H1 (cell line): ENCODE measurements at regions not wholly inside any gene's neighbourhood (a gene's known extent, or its start where the extent isn't known, plus 50 kb on each side); places are given as distances from the start of the nearest gene placed in this dataset.

Source experiments
- CTCF ChIA-PET: fragments of 300-600 bp; sonication (Branson Sonifier 250); formaldehyde crosslinking; loops from one replicate; lab custom pipeline; 2021; ENCODE audit not compliant: partially characterized antibody; lab: Charles Lee
- POLR2A ChIA-PET: fragments of 300-600 bp; sonication (Branson Sonifier 250); formaldehyde crosslinking; loops from one replicate; lab custom pipeline; 2021; ENCODE audit warnings: inconsistent platforms; ENCODE audit not compliant: partially characterized antibody; lab: Charles Lee
- DNase-seq, 2 experiments: peaks; one replicate each; pipeline versions ENCODE4 v3.0.0 to v3.0.0-alpha.2; 2010 to 2022; ENCODE audit warnings: low spot score in 2 of 2, low read depth in 1 of 2, mixed read lengths in 1 of 2
- FAIRE-seq: peaks from 2 replicates; lab custom pipeline; 2011; peaks lifted over from hg19 to GRCh38; lab: Jason Lieb, UNC
- H2AFZ ChIP-seq: 2 replicates; pipeline ENCODE4 v1.8.1; 2012; ENCODE audit warnings: low read length, inconsistent platforms
- H2AK5ac ChIP-seq: 2 replicates; pipeline ENCODE4 v1.6.1; 2013; ENCODE audit warnings: low read depth, low read length
- H2BK120ac ChIP-seq: replicated peaks from 2 replicates; pipeline ENCODE3; 2013; ENCODE audit warnings: low read depth, low read length, inconsistent platforms
- H2BK12ac ChIP-seq: 2 replicates; pipeline ENCODE4 v1.6.1; 2013; ENCODE audit warnings: low read depth, low read length
- H2BK15ac ChIP-seq: 2 replicates; pipeline ENCODE4 v1.6.1; 2013; ENCODE audit warnings: low read length
- H2BK20ac ChIP-seq: 2 replicates; pipeline ENCODE4 v1.6.1; 2013; ENCODE audit warnings: low read length
- H2BK5ac ChIP-seq: 2 replicates; pipeline ENCODE4 v1.6.1; 2013; ENCODE audit warnings: low read depth, low read length
- H3K14ac ChIP-seq: 2 replicates; pipeline ENCODE4 v1.6.1; 2013; ENCODE audit warnings: inconsistent platforms; ENCODE audit not compliant: insufficient read length
- H3K18ac ChIP-seq: 2 replicates; pipeline ENCODE4 v1.6.1; 2013; ENCODE audit warnings: low read length; ENCODE audit errors: extremely low read depth
- H3K23ac ChIP-seq: 2 replicates; pipeline ENCODE4 v1.6.1; 2013; ENCODE audit warnings: inconsistent platforms; ENCODE audit not compliant: insufficient read length
- H3K23me2 ChIP-seq: 2 replicates; pipeline ENCODE4 v1.6.1; 2013; ENCODE audit warnings: low read depth, low read length
- H3K27ac ChIP-seq: 2 replicates; pipeline ENCODE4 v1.6.1; 2011; ENCODE audit warnings: low read depth, low read length, inconsistent platforms
- H3K27me3 ChIP-seq, 4 experiments: replicated peaks in 1 of 4; 1 replicate in 1 of 4; 2 replicates in 3 of 4; pipeline versions ENCODE4 v1.6.1 to v1.8.1; 2011 to 2013; ENCODE audit warnings: low read length in 3 of 4, mild to moderate bottlenecking in 3 of 4, inconsistent platforms in 2 of 4, mixed read lengths in 2 of 4, moderate library complexity in 1 of 4; ENCODE audit not compliant: control insufficient read depth in 3 of 4, insufficient read depth in 3 of 4; ENCODE audit errors: extremely low read depth in 1 of 4
- H3K36me3 ChIP-seq, 4 experiments: 2 replicates each; pipeline versions ENCODE4 v1.6.1 to v1.8.1; 2011 to 2013; ENCODE audit warnings: mild to moderate bottlenecking in 4 of 4, low read length in 3 of 4, moderate library complexity in 2 of 4, control low read depth in 1 of 4, inconsistent platforms in 1 of 4; ENCODE audit not compliant: insufficient read depth in 4 of 4, control insufficient read depth in 2 of 4
- H3K4ac ChIP-seq: replicated peaks from 2 replicates; pipeline ENCODE3; 2013; ENCODE audit warnings: low read length, low read depth, mixed read lengths, inconsistent platforms; ENCODE audit not compliant: insufficient read length
- H3K4me1 ChIP-seq, 4 experiments: replicated peaks in 1 of 4; 1 replicate in 1 of 4; 2 replicates in 3 of 4; pipeline versions ENCODE4 v1.6.1 to v1.8.1; 2011 to 2013; ENCODE audit warnings: low read length in 3 of 4, inconsistent platforms in 2 of 4, mixed read lengths in 1 of 4; ENCODE audit not compliant: insufficient read depth in 4 of 4, control insufficient read depth in 3 of 4
- H3K4me2 ChIP-seq, 2 experiments: 2 replicates each; pipeline versions ENCODE4 v1.6.1 to v1.8.1; 2011 to 2013; ENCODE audit warnings: low read depth in 2 of 2, low read length in 2 of 2, control low read depth in 1 of 2, inconsistent platforms in 1 of 2, mild to moderate bottlenecking in 1 of 2; ENCODE audit not compliant: insufficient read depth in 1 of 2
- H3K4me3 ChIP-seq, 4 experiments: fragments of 200-600, 300-600 bp in 1 of 4; sonication (generic), shearing (Covaris generic), sonication (Bioruptor Twin) in 1 of 4; 2 replicates each; pipeline versions ENCODE4 v1.5.1 to v1.8.1; 2011 to 2016; ENCODE audit warnings: low read length in 4 of 4, low read depth in 3 of 4, control low read depth in 2 of 4, inconsistent platforms in 2 of 4, mild to moderate bottlenecking in 2 of 4, mixed read lengths in 1 of 4, moderate library complexity in 1 of 4; ENCODE audit not compliant: insufficient read depth in 2 of 4; ENCODE audit errors: extremely low read depth in 1 of 4
- H3K56ac ChIP-seq: replicated peaks from 2 replicates; pipeline ENCODE3; 2013; ENCODE audit warnings: low read depth, mild to moderate bottlenecking, mixed read lengths, low read length, inconsistent platforms; ENCODE audit not compliant: insufficient read length
- H3K79me1 ChIP-seq: 2 replicates; pipeline ENCODE4 v1.6.1; 2013; ENCODE audit warnings: low read depth, low read length, control low read depth
- H3K79me2 ChIP-seq, 2 experiments: 2 replicates each; pipeline versions ENCODE4 v1.6.1 to v1.8.1; 2012 to 2013; ENCODE audit warnings: low read length in 2 of 2, mild to moderate bottlenecking in 2 of 2, inconsistent platforms in 1 of 2; ENCODE audit not compliant: insufficient read depth in 2 of 2, control insufficient read depth in 1 of 2
- H3K9ac ChIP-seq, 4 experiments: replicated peaks in 1 of 4; 1 replicate in 1 of 4; 2 replicates in 3 of 4; pipeline versions ENCODE4 v1.6.1 to v1.8.1; 2011 to 2013; ENCODE audit warnings: low read depth in 3 of 4, low read length in 3 of 4, control low read depth in 2 of 4, mild to moderate bottlenecking in 2 of 4, moderate library complexity in 2 of 4, inconsistent platforms in 1 of 4; ENCODE audit errors: extremely low read depth in 1 of 4
- H3K9me3 ChIP-seq, 2 experiments: 2 replicates each; pipeline versions ENCODE4 v1.6.1 to v1.8.1; 2012 to 2013; ENCODE audit warnings: mild to moderate bottlenecking in 2 of 2, moderate library complexity in 2 of 2, control low read depth in 1 of 2, inconsistent platforms in 1 of 2, low read depth in 1 of 2, low read length in 1 of 2, mixed read lengths in 1 of 2; ENCODE audit not compliant: insufficient read depth in 2 of 2
- H4K20me1 ChIP-seq, 2 experiments: replicated peaks in 1 of 2; 2 replicates each; pipeline versions ENCODE3 to v1.8.1; 2011 to 2013; ENCODE audit warnings: inconsistent platforms in 2 of 2, low read length in 2 of 2, mild to moderate bottlenecking in 1 of 2; ENCODE audit not compliant: insufficient read depth in 2 of 2, control insufficient read depth in 1 of 2
- H4K5ac ChIP-seq: 2 replicates; pipeline ENCODE4 v1.6.1; 2013; ENCODE audit warnings: low read length, low read depth, mixed read lengths, inconsistent platforms; ENCODE audit not compliant: insufficient read length
- H4K8ac ChIP-seq: 2 replicates; pipeline ENCODE4 v1.8.0; 2013; ENCODE audit warnings: mild to moderate bottlenecking, moderate library complexity, low read length, inconsistent platforms; ENCODE audit not compliant: insufficient read depth; ENCODE audit errors: extremely low read depth
- H4K91ac ChIP-seq: replicated peaks from 2 replicates; pipeline ENCODE3; 2013; ENCODE audit warnings: low read length, mixed read lengths, inconsistent platforms; ENCODE audit not compliant: insufficient read length
- ASH2L ChIP-seq: fragments of 200-600, 300-600 bp; sonication (generic); IDR thresholded peaks from one replicate; pipeline ENCODE4 v1.7.1; 2017; ENCODE audit warnings: low read length
- ATF3 ChIP-seq: IDR thresholded peaks from 2 replicates; pipeline ENCODE4 v1.6.1; 2011; ENCODE audit warnings: low read depth, mild to moderate bottlenecking, low read length; ENCODE audit not compliant: insufficient read depth
- BRCA1 ChIP-seq: IDR thresholded peaks from 2 replicates; pipeline ENCODE4 v1.6.1; 2012; ENCODE audit warnings: low read depth, low read length, improper control_type of control experiment
- EZH2 ChIP-seq: fragments of 200-600 bp; sonication (generic); IDR thresholded peaks from 2 replicates; pipeline ENCODE4 v1.7.1; 2012; ENCODE audit warnings: low read depth, mild to moderate bottlenecking, moderate library complexity, low read length, inconsistent platforms; ENCODE audit not compliant: severe bottlenecking
- FOSL1 ChIP-seq: IDR thresholded peaks from 2 replicates; pipeline ENCODE4 v1.6.1; 2011; ENCODE audit warnings: mild to moderate bottlenecking, low read depth, low read length, moderate library complexity; ENCODE audit not compliant: insufficient read depth
- GABPA ChIP-seq: IDR thresholded peaks from 2 replicates; pipeline ENCODE4 v1.6.1; 2011; ENCODE audit warnings: mild to moderate bottlenecking, low read length, moderate library complexity, borderline replicate concordance; ENCODE audit not compliant: insufficient read depth
- JUND ChIP-seq: IDR thresholded peaks from 2 replicates; pipeline ENCODE4 v1.6.1; 2011; ENCODE audit warnings: mild to moderate bottlenecking, improper control_type of control experiment, low read length
- KDM5A ChIP-seq: fragments of 200-600 bp; IDR thresholded peaks from 2 replicates; pipeline ENCODE4 v1.7.1; 2012; ENCODE audit warnings: mild to moderate bottlenecking, low read length, inconsistent platforms, mixed read lengths
- MAFK ChIP-seq: IDR thresholded peaks from 2 replicates; pipeline ENCODE4 v1.6.1; 2012; ENCODE audit warnings: low read depth, mild to moderate bottlenecking, improper control_type of control experiment, low read length
- RAD21 ChIP-seq, 2 experiments: IDR thresholded peaks in 1 of 2; conservative IDR thresholded peaks in 1 of 2; 2 replicates each; pipeline ENCODE4 v1.6.1; 2011; ENCODE audit warnings: low read depth in 2 of 2, low read length in 2 of 2, improper control_type of control experiment in 1 of 2, inconsistent platforms in 1 of 2, mild to moderate bottlenecking in 1 of 2, moderate library complexity in 1 of 2
- SAP30 ChIP-seq: fragments of 300-600 bp; sonication (generic); IDR thresholded peaks from 2 replicates; pipeline ENCODE4 v1.7.1; 2012; ENCODE audit warnings: low read length, moderate library complexity, mild to moderate bottlenecking, inconsistent platforms; ENCODE audit not compliant: insufficient read depth, insufficient replicate concordance
- SIX5 ChIP-seq: IDR thresholded peaks from 2 replicates; pipeline ENCODE4 v1.6.1; 2011; ENCODE audit warnings: mild to moderate bottlenecking, low read depth, low read length
- SP2 ChIP-seq: IDR thresholded peaks from 2 replicates; pipeline ENCODE4 v1.6.1; 2012; ENCODE audit warnings: mild to moderate bottlenecking, low read length, inconsistent platforms
- SUZ12 ChIP-seq: fragments of 200-600 bp; sonication (generic); IDR thresholded peaks from 2 replicates; pipeline ENCODE4 v1.6.1; 2012; ENCODE audit warnings: mild to moderate bottlenecking, inconsistent platforms, low read length, moderate library complexity, mixed read lengths
- TBP ChIP-seq: IDR thresholded peaks from 2 replicates; pipeline ENCODE4 v1.6.1; 2011; ENCODE audit warnings: low read depth, low read length, improper control_type of control experiment
- WGBS, 2 experiments: shearing (Covaris generic) in 1 of 2; methylation state at CpG; one replicate each; pipeline versions ENCODE4 v1.1.6 to v1.1.7; 2013 to 2015; ENCODE audit warnings: low lambda C conversion rate in 2 of 2, mixed read lengths in 2 of 2, inconsistent platforms in 1 of 2, low coverage in 1 of 2, missing lambda C conversion rate in 1 of 2; ENCODE audit not compliant: insufficient replicate concordance in 2 of 2, insufficient coverage in 1 of 2, insufficient read length in 1 of 2; ENCODE audit errors: extremely low coverage in 1 of 2, missing lambda C conversion rate in 1 of 2; 5-methylcytosine and 5-hydroxymethylcytosine counted together

- no peak overlapping the region for H2BK20ac ChIP-seq
- no peak overlapping the region for H3K23ac ChIP-seq
- no peak overlapping the region for H2BK15ac ChIP-seq
- no peak overlapping the region for H3K4ac ChIP-seq
- peak overlapping the region; percentile 50; the same call in 1 of the 2 replicates for H2AFZ ChIP-seq
- H2BK120ac ChIP-seq = no peak overlapping the region
- no peak overlapping the region for H2BK5ac ChIP-seq
- H3K4me2 ChIP-seq = no peak overlapping the region
- H3K4me3 ChIP-seq = no peak overlapping the region
- H4K91ac ChIP-seq = no peak overlapping the region
- no peak overlapping the region for H2AK5ac ChIP-seq
- DNase-seq = no peak
- no peak overlapping the region for H2BK12ac ChIP-seq
- no peaks in the 10 kb centered on the region for H3K79me1 ChIP-seq
- H3K23me2 ChIP-seq = no peaks in the 10 kb centered on the region
- no peak for FAIRE-seq
- H3K36me3 ChIP-seq = no peaks in the 10 kb centered on the region
- no peaks in the 10 kb centered on the region for H3K27me3 ChIP-seq
- H4K5ac ChIP-seq = no peak overlapping the region
- H3K4me1 ChIP-seq = no peaks in the 10 kb centered on the region
- no peak overlapping the region for H3K9ac ChIP-seq
- H4K8ac ChIP-seq = no peak overlapping the region
- WGBS, 2 experiments = 92% methylated on average over 11 of the region's 11 CpGs; no CpG with 5 or more reads in 1 of the 2 experiments
- ChIA-PET CTCF (interaction anchor here (0.6 to 1.6 kb wide), 2 partner anchors 27 to 533 kb away, joined by 3 to 4 read pairs; no protein-coding TSS in a partner anchor), POLR2A (no interaction called here)
- no peak overlapping the region for H3K18ac ChIP-seq
- H3K9me3 ChIP-seq = no peaks in the 10 kb centered on the region
- H3K56ac ChIP-seq = no peak overlapping the region
- no peak overlapping the region for H3K27ac ChIP-seq
- H4K20me1 ChIP-seq = no peaks in the 10 kb centered on the region
- H3K14ac ChIP-seq = no peak overlapping the region
- H3K79me2 ChIP-seq = no peaks in the 10 kb centered on the region
- no peak for TF ChIP-seq ASH2L
- TF ChIP-seq MAFK = no peak
- no peak for TF ChIP-seq SAP30
- TF ChIP-seq BRCA1 = no peak
- no peak for TF ChIP-seq FOSL1
- TF ChIP-seq GABPA = no peak
- no peak for TF ChIP-seq JUND
- no peak for TF ChIP-seq ATF3
- TF ChIP-seq KDM5A = no peak
- TF ChIP-seq TBP = no peak
- no peak for TF ChIP-seq EZH2
- TF ChIP-seq RAD21 (IDR thresholded peaks at IDR 0.05 in 1 of 2, conservative IDR thresholded peaks at IDR 0.05 in 1 of 2; ENCODE audit: low read depth in 2 of 2, low read length in 2 of 2) = no peak
- TF ChIP-seq SIX5 = no peak
- TF ChIP-seq SUZ12 = no peak
- no peak for TF ChIP-seq SP2
These were observed 67.2 kb upstream of the TRIO start for GRCh38 chr5:14075937-14076336.
